Hindlimb muscle (tissue), 1 donor: ENCODE measurements at regions not wholly inside any gene's neighbourhood (a gene's known extent, or its start where the extent isn't known, plus 50 kb on each side); places are given as distances from the start of the nearest gene placed in this dataset.
A peak's percentile ranks its signal among the peaks of the same experiment; 100 is the strongest.
"Not testable (repeated sequence)": the region's sequence is repeated elsewhere in the genome, so short reads cannot be mapped to it uniquely, and the experiment has no call there.

Experiments
- DNase-seq: peaks from one replicate; pipeline ENCODE4 v3.0.0-alpha.2; 2013

DNA sequence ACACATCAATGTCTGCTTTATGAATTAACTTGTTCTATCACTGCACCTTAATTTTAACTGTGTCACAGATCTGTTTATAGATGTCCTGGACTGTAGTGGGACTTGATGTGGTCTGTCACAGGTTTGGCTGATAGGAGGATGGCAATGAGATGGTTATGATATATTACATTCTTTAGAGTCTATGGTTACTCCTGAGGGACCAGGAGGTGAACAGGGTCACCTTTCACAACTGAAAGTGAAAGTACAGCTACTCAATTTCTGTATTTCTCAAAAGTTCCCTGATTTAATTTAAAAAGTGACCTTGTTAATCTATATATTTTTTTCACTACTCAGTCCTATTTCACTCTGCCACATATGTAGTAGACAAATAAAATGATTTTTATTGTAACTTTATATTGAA, 1284.1 kb upstream of the GYPC start:
- no peak for DNase-seq

DNA sequence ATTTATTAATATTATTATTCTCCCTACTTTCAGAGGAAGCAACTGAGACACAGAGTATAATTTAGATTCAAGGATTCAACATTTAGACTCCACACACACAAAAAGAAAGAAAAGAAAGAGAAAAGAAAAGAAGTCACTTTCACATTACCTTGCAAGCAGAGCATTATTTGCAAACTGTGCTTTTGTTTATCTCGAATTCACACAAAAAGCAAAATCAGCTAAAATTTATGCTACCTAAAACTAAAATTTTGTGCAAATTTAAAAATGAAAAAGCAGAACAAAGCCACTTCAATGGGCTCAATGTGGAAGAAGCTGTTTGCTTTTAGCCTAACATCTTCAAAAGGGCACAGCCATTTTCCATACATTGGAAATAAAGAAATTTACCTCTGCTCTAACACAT, 1282.7 kb upstream of the GYPC start:
- DNase-seq = no peak

DNA sequence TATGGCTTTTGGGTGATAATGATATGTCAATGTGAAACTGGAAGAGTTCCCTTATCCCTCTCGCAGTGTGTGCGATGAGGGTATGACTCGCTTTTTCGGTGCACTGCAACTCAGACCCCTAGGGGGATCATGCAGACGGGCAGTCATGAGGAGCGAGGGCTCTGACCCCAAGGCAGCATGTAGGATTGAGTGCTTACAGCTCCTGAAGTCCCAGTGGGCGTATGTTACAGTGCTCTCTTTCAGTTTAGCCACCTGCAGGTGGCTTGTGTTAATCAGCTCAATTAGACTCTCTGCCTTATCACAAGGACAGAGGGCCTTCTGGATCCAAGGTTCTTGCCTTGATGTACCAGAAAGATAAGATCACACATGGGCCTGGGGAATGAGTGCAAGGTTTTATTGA, 1269.9 kb upstream of the GYPC start:
- DNase-seq = no peak

DNA sequence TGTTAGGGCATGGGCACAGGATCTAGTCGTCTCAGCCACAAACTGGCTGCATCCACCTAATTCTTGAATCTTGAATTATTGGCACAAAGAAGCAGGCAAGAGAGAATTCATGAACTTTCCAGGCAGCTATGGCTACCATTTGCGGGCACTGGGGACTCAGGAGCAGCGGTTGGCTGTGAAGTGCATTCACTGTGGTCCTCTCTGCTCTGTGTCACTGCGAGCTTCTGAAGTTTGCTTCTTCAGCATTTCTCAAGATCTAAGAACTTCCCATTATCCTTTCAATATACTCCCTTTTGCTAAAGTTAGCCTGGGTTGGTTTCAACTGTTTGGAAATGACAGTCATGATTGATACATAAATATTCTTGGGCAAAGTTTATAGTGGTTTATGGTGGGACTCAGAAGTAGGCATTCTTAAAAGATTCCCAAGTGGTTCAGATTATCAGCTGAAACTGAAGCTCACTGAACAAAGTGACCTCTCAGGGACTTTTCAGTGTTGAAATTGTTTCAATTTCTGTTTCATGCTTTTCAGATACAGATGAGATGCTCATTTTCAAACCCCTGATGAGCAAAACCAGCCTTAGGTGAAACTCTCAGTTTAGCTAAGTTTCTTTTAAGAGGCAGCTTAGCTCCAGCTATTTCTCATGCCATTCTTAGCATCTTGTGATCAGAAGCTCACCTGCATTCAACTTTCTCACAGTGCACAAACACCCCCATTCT, 1258.3 kb upstream of the GYPC start:
- DNase-seq = no peak

DNA sequence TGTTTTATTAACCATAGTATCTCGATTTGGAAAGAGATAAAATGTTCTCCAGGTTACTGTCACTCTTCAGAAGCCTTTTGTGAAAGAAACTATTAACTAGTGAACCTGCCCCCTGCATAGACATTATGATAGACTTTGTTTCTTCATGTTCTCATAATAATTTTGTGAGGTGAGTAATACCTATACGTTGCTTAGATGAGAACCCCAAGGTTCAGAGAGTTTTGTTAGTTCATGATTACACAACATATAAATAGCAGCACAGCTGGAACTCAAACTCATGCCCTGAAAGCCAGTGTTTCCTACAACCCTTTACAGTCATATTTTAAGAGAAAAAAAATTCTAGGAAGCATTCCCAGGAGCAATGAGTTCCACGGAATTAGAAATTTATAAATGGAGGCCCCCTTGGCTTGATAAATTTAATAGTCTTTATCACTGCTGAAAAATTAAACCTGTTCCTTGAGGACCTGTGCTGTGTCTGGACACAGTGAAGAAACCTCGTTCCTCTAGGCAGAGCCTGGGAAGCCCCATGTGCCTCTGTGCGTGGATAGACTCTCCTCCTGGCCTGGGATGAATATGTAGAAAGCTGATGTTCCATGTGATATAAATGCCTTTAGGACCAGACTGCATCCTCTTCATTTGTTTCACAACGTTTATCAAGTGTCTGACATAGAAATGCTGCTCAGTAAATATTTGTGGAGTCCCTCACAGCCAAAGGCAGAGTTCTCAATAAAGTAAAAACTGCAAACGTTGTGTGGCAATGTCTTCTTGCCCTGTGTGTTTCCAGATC, 1257.0 kb upstream of the GYPC start:
- no peak for DNase-seq

DNA sequence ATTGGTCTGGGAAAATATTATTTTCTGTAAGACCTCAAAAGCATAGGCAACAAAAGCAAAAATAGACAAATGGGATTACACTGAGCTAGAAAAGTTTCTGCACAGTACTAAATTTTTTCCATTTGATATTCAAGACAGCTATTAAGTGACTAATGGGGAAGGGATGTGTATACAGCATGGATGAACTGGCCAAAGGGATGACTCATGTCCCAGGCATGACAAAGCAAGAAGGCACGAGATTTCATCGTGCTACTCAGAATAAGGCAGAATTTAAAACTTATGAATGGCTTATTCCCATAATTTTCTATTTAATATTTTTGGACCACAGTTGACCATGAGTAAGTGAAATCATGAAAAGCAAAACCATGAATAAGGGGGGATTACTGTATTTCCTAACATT, 1250.1 kb upstream of the GYPC start:
- DNase-seq = peak; percentile 13

DNA sequence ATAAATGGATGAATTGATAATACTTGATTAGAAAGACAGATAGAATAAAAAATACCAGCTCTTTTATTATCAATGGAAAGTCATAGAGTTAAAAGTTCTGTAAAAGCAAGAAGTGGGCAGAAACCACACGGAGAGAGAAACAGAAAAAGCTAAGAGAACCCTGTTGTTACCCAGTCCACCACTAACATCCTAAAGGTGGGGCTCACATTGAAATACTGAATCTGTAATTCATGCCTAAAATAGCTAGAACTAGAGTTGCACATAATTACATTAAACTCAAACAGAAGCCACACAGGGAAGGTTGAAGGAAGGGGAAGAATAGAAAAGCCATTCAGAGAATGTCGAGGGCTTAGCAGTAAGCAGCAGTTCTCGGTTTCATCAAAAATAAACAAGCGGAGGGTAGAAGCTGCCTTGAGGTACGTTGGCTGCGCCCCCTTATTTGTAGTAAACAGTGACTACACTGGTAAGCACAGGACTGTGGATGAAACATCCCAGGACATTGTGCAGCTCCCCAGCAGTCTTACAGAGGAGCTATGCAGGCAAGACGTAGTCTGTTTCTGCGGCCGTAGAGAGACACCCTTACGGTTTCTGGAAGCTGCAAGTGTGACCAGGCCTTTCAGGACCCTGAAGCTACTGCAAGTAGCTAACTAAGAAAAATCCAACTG, 1247.0 kb upstream of the GYPC start:
- no peak for DNase-seq

DNA sequence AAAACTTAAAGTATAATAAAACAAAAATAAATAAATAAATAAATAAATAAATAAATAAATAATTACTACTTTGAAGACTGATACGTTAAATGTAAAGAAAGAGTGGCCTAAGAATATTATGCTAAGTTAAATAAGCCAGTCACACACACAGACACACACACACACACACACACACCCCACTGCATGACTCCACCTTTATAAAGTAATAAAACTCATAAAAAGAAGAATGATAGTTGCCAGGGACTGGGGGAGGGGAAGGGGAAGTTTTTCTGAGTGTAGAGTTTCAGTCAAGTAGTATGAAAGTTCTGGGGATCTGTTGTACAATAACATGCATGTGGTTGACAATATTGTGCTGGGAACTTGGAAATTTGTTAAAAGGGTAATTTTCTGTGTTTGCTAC, 1237.5 kb upstream of the GYPC start:
- DNase-seq = no peak

DNA sequence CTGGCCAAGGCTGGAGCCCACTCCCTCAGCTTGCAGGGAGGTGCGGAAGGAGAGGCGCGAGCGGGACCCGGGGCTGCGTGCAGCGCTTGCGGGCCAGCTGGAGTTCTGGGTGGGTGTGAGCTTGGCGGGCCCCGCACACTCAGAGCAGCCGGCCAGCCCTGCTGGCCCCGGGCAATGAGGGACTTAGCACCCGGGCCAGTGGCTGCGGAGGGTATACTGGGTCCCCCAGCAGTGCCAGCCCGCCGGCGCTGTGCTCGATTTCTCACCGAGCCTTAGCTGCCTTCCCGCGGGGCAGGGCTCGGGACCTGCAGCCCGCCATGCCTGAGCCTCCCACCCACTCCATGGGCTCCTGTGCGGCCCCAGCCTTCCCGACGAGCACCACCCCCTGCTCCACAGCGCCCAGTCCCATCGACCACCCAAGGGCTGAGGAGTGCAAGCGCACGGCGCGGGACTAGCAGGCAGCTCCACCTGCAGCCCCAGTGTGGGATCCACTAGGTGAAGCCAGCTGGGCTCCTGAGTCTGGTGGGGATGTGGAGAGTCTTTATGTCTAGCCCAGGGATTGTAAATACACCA, 1233.7 kb upstream of the GYPC start:
- DNase-seq = not testable (repeated sequence)

DNA sequence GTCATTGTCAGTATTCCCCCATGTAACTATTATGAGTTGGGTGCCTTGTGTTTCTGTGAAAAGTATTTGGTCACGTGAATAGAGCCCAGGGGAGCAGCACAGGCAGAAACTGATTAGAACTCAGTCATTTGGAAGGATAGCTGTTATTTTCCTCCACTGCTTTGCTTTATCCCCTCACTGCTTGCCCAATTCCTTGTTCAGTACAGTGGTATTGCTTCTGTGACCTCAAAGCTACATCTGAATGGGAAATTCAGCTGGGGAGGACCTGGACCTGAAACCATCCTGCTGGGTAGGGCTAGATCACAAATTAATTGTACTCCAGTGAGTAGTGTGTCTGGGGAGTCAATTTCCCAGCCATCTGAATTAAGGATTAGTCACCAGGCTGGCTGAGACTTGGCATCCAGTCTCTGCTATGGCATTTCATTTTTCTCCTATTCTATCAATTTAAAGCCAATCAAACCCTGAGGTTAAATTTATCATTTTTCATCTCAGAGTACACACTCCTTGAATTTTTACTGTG, 1231.6 kb upstream of the GYPC start:
- DNase-seq = no peak

DNA sequence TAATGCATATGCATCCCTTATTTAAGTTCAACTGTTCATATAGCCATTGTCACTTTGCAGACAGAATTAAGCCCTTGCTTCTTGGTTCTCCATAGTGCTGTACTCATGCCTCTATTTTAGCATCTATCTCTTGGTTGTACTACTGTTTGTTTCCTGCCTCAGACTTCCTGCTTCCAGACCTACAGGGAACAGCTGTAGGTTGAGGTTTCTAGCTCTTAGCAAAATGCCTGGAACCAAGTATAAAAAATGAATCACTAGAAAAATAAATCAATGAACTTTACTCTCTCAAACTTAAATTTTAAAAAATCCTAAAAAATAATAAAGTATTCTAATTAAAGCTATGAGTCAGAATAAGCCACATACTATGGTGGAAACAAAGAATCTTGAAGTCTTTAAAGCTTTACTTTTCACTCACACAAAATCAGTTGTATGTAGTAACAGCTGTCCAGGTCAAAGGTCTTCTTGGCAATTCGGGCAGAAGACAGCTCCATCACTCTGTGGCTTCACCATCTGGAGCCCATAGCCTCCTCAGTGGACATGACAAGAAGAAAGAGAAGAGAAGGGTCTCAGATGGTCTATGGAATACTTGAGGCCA, 1228.1 kb upstream of the GYPC start:
- no peak for DNase-seq

DNA sequence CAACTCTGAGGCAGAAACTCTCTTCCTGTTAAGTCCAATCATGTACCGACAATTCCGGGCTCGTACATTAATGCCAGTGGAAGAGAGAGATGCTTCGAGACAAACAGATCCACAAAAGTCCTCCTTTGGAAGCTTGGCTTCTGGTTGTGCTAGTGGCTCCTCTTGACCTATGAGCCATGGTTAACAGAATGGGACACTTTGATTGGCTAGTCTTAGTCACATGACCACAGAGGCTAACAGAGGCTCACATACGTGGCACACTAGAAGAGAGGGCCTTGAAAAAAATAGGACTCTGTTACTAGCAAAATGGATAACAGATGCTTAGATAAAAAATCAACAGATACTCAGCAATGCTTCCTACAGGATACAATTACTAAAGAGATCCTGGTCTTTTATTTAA, 1211.9 kb upstream of the GYPC start:
- DNase-seq = no peak

DNA sequence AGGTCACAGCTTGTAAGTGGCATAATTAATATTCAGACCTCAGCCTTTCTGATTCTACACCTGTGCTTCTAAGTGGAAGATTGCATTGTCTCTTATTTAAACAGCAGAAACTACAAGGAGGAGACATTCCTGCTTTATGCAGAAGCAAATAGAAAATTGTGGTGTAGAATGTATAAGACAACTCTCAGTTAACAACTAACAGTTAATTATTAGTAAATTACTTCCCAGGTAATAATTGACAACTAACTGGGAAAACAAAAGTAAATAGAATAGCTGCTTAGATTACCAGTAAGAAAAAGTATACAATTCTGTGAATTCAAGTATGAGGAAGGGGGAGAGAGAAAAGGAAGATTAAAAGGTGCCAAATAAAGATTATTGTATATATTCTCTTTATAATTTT, 1210.5 kb upstream of the GYPC start:
- DNase-seq = no peak

DNA sequence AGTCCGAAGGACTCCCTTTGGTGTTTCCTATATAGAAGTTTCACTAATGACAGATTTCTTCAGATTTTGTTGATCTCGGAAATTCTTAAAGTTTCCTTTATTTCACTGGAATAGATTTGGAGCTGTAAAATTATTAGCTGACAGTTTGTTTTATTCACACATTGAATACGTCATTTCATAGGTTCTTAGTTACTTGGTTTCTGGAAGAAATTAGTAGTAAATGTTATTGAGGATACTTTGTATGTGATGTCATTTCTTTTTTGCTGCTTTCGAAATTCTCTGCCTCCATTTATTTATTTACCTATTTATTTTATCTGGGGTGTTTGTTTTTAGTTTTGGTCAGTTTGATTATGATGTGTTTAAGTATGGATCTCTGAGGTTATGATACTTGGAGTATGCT, 1205.9 kb upstream of the GYPC start:
- no peak for DNase-seq

DNA sequence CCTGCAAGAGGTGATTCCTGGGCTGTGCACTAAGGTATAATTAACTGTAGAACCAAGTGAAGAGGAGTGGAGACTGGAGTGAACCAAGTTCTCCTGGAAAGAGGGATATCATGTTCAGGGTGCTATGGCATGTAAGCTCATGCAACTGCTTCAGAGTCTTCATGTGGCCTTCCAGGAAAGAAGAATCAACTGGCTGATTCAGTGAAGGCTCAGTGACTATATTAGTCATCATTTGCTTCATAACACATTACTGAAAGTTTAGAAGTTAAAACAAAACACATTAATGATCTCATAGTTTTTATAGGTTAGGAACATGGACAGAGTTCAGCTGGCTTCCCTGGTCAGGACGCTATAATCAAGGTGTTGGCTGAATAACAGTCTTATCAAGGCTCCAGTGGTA, 1200.8 kb upstream of the GYPC start:
- no peak for DNase-seq

DNA sequence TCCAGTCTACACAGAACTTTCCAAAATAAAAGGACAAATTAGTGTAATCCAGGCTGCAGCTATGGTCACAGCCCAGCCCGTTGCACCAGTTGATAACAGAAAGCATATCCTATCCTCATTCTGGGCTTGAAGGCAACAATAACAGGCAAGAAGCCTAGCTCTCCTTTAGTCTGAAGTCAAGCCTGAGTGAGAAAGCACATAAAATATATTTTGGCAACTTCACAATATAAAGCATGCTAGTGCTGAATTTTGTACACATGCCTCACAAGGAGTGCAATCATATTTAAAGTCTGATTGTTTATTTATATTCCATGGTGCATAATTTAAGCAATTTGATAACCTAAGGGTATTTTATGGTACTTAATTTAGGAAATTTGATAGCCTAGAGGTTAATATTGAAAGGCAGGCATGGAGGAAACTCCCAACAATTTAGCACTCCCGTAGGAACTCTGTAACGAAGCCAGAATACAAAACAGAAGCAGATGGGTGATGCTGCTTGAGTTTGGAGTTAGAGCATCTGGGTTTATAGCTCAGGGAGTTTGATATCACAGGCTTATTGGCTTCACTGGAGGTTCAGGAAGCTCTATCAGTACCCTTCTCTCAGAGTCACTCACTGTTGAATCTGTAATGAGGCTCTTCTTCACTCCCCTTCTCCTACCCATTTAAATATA, 1199.1 kb upstream of the GYPC start:
- DNase-seq = peak; percentile 11

DNA sequence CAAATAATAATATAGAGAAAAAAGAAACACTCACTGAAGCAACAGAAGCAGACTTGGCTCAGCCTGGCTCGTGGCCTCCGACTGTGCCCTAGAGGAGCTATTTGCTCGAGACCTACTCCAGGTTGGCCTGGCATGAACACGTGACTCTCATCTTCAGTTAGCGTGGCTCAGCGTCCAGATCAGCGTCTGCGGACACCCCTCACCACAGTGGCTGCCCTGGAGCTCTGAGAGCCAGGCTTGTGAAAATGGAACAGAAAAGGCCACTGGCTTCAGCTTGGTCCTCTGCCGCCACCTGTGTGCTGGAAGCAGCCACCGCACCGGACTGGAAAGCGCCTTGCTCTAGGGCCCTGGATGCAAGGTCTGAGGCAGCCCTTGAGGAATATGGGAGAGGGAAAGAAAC, 1184.0 kb upstream of the GYPC start:
- DNase-seq = no peak

DNA sequence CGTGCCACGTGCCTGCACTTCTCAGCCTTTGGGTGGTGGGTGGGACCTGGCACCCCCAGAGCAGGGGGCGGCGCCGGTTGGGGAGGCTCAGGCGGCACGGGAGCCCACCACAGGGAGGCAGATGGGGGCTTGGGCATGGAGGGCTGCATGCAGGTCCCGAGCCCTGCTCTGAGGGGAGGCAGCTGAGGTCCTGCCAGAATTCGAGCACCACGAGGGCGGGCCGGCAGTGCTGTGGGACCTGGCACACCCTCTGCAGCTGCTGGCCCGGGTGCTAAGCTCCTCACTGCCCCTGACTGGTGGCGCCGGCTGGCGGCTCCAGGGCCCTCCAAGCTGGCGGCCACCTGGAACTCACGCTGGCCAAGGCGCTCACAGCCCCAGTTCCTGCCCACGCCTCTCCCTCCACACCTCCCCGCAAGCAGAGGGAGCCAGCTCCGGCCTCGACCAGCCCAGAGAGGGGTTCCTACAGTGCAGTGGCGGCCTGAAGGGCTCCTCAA, 1176.8 kb upstream of the GYPC start:
- DNase-seq = no peak

DNA sequence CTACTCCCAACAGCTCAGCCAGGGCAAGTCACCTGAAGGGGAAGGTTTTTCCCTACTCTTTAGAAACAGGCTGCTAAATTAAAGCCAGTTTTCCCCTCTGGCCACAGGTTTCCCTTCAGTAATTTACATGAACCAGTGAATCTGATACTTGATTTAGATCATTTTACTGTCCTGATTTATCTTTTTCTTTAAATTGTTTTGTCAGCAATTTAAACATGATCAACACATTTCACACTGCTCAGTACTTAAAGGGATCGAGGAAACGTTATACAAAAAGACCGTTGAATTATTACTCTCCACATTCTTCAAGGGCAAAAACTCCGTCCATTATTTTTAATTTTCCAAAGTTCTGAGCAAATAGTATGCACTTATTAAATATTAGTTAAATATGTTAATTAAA, 1165.7 kb upstream of the GYPC start:
- no peak for DNase-seq

DNA sequence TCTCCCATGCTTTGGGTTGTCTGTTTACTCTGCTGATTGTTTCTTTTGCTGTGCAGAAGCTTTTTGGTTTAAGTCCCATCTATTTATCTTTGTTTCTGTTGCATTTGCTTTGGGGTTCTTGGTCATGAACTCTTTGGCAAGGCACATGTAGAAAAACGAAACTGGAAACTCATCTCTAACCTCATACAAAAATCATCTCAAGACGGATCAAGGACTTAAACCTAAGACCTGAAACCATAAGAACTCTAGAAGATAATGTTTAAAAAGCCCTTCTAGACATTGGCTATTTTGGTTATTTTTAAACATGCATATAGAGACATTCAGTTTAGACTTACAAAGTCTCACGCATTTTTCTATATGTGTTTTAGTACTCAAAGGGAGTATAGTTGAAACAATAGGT, 1164.3 kb upstream of the GYPC start:
- no peak for DNase-seq

DNA sequence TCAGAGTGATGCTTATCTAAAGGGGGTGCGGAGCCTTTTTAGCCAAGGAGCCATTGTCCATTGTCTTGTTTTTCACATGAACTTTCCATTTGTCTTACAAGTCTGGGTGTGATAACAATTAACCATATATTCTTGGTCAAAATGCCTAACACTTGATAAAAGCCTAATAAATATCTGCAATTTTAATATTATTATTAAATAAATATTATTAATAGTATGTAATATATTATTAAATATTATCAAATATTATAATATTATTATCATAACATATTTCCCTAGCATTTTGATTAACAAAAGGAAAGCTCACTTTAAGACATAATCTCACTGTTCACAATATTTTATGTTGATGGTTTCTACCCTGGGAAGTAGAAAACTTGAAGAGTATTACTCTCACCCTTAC, 1143.6 kb upstream of the GYPC start:
- no peak for DNase-seq

DNA sequence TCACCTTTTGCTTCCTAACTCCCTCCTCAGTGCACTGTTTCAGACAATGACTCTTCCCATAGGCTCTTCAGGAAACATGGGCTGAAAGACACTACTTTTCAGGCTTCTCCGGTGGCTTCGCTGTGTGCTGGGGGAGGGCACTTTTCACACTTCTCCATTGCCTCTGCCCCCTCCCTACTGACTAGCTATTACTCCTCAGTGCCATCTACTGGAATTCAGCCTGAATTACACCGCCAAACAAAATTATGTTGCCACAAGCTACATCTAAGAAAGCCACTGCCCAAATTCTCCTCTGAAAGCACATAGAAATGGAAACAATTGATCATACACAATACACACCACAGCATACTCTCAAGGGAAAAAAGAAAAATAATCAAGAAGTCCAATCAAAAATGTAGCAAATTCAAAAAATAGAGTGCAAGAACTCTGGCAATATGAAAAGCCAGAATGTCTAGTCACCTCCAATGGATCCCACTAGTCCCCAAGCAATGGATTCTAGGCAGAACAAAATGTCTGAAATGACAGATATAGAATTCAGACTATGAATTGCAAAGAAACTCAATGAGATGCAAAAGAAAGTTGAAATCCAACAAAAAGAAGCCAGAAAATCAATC, 1139.4 kb upstream of the GYPC start:
- DNase-seq = no peak
